Anterior cingulate cortex (tissue), 58 donors: ENCODE measurements at regions not wholly inside any gene's neighbourhood (a gene's known extent, or its start where the extent isn't known, plus 50 kb on each side); places are given as distances from the start of the nearest gene placed in this dataset.

Experiments
- DNase-seq, 58 donors: peaks; one replicate each; lab custom pipeline; 2025; lab: John Stamatoyannopoulos, UW

DNA sequence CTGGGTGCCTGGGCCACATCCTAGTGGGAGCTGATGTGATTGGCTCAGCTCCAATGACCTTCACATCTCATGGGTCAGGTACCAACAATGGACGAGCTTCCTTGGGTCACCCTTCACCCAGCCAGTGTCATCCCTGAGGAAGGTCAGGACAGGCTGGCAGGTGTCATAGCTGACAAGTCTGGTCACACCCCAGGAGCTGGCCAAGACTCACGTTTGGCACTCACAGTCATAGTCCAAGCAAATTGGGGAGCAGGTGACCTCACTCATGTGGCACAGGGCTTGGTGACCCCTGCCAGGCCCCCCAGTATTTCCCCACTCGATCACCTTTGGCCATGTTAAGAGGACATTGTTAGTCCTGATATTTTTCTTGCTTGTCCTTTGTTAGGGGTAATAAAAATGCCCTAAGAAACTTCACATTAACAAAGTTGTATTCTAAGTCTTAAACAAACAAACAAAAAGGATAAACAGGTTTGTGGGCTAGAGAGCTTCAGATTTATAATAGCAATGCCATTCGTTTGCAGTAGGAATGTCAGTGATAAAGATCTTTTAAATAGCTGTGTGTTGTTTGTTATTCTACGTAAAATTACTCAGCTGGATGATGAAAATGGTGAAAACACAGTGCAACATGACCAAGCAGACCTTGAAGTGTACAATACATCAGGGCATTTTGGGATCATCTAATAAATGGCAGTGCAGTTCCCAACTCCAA lies 79.5 kb upstream of the POMGNT2 start:
- no peak for DNase-seq

GRCh38 chr3:43183456-43183855 lies 77.6 kb upstream of the POMGNT2 start:
- no peak for DNase-seq

- no peak for DNase-seq
These were observed 75.4 kb upstream of the POMGNT2 start for GRCh38 chr3:43181202-43181821.

GRCh38 chr3:43180694-43181093 lies 74.8 kb upstream of the POMGNT2 start:
- no peak for DNase-seq

DNA sequence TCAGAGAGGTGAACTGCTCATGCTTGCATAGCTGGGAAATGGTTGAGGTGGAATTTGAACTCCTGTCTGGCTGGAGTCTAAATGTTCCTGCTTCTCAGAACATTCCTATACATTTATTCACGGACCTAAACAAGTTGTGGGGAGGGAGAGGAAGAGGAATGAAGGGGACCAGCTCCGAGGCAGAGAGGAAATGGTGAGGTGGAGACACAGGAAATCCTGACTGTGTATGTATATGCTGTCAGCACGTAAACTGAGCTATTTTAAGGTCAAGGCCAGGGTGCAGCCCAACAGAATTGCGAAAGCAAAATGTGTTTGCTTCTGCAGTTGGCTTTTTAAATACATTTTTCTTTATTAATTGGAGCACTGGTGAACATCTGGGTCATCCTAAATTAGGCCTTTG lies 74.1 kb upstream of the POMGNT2 start:
- DNase-seq: no peak

DNA sequence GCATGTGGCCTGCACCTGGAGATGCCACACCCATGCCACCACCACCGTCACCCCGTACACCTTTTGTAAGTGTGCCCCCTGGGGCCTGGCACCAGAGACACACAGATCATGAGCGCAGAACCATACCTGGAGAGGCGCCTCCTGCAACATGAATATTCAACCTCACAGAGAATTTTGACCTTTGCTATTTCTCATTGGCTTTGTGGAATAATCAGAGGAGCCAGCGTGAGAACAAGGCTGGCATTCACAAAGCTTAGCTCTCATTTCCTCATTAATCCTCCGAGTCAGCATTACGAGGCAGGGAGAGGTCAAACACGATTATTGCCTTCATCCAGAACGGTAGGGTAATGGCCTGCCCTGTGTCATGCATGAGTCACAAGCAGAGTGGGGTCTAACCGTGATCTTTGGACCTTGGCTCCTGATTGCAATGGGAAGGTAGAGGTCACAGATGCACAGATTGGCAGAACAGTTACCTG lies 73.0 kb upstream of the POMGNT2 start:
- no peak for DNase-seq

DNA sequence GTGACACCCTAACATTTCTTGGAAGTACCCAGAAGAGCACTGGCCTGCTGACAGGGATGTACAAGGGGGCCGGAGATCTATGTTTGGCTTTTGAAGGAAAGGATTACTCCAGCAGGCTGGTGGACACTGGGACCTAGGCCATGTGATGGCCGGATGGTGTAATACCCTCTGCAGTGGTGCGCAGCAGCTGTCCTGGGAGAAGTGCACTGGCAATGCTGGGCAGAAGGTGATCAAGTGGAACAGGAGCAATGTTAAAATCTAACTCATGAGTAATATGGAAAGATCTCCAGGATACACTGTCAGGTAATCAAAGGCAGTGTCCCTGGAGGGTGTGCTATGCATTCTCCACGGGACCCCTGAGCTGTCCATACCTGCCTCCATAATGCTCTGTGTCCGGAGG lies 71.2 kb upstream of the POMGNT2 start:
- no peak for DNase-seq

GRCh38 chr3:43176666-43177065 lies 70.8 kb upstream of the POMGNT2 start:
- DNase-seq: no peak

GRCh38 chr3:43175541-43175940 lies 69.7 kb upstream of the POMGNT2 start:
- no peak for DNase-seq

- DNase-seq: no peak
These were observed 68.1 kb upstream of the POMGNT2 start for GRCh38 chr3:43173949-43174348.

DNA sequence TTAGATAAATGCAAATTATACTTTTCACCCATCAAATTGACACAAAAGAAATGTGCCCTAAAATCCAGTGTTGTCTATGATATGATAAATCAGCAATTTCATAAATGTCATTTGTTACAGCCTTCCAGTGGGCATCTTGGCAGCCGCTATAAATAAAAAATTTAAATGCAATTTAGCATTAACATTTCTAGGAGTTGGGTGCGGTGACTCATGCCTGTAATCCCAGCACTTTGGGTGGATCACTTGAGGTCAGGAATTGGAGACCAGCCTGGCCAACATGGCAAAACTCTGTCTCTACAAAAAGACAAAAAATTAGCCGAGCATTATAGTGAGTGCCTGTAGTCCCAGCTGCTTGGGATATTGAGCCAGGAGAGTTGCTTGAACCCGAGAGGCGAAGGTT lies 65.9 kb upstream of the POMGNT2 start:
- DNase-seq: no peak

GRCh38 chr3:43170553-43170952 lies 64.7 kb upstream of the POMGNT2 start:
- DNase-seq: peak in 1 of 58 donors; percentile 28

- DNase-seq: no peak
These were observed 64.1 kb upstream of the POMGNT2 start for GRCh38 chr3:43169987-43170386.

DNA sequence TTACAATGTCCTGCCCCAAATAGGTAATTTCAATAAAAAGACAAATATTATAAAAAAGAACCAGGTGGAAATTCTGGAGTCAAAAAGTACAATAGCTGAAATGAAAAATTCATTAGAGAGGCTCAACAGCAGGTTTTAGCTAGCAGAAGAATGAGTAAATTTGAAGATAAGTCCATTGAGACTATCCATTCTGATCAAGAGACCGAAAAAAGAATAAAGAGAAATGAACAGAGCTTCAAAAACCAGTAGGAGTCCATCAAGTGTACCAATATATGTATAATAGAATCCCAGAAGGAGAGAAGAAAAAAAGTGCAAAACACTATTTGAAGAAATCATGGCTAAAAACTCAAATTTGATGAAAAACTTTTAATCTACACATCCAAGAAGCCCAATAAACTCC lies 60.5 kb upstream of the POMGNT2 start:
- DNase-seq: no peak

- DNase-seq: no peak
These were observed 59.9 kb upstream of the POMGNT2 start for GRCh38 chr3:43165786-43166185.

GRCh38 chr3:43163895-43164493 lies 58.1 kb upstream of the POMGNT2 start:
- DNase-seq: no peak

DNA sequence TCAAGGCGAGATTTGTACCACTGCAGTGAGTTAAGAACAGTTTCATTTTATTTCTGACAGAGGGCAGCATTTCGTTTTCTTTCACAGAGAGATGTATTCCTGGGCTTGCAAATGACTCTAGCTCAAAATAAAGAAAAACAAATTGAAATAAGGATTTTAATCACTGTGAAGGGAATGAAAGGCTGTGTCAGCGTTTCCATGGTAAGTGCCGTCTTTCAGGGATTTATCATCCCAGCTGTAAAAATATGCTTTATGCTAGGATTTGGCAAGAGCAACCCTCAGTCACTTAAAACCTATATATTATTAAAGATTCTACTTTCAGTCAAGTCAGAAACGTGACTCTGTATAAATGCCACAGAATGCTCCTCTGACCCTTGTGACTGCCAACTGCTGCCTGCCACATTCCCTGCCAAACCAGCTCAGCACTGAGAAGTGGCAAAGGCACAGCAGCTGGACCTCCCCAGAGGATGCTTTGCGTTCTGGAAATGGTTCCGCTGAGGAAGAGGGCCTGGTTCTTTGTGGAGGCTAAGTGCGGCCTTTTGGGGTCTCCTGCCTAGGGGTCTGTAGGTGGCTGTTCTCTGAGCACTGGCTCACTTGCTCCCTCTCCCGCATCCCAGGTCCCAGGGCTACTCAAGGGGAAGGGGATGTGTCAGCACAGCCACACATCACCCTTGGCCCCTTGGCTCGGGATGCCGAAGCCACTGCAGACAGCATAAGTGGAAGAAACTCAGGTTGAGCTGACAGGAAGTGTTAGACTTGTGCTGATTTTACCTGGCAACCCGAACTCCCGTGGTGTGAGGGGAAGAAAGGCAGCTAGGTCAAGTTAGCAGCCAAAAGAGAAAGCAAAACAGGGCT lies 56.6 kb upstream of the POMGNT2 start:
- peak in 3 of 58 donors; percentile 16 to 50 (median 43) for DNase-seq

DNA sequence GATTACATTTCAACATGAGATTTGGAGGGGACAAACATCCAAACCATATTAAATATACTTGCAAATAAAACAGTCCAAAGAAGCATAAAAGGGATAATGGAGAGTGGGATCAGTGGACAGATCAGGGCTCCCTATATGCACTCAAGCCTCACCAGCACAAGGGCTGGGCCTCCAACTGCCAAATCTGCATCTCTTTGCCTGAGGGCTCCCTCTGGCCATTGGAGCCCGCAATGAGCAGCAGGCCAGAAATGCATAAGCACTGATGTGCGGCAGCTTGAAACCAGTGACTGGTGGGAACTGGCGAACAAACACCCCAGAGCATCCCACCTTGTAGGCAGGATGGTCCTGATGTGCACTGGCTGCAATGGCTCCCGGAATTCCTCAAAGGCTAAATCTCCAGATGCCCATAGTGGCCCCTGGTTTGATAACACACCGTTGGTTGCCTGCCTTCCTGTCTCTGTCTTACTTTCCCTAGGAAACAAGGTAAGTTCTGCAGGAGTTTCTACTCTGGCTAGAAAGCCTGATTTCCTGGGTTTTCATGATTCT lies 55.9 kb upstream of the POMGNT2 start:
- DNase-seq: no peak

GRCh38 chr3:43160664-43161063 lies 54.8 kb upstream of the POMGNT2 start:
- DNase-seq: no peak

DNA sequence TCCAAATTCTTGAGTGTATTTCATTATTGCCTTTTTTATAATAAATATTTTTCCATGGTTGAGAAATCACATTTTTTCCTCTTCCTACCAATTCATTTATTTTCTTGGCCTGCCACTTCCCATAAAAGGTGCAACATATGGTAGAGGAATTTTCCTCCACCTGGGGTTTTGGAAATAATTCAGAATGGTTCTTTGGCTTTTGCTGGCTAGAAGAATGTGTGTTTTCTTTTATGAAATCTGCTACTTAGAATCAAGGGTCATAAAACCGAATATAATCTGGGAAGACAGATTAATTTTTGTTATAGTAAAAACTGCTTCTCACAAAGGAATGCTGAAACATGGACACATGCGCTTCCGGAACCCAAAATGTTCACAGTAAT lies 54.0 kb upstream of the POMGNT2 start:
- no peak for DNase-seq
